GM12878 (cell line): ENCODE measurements at regions not wholly inside any gene's neighbourhood (a gene's known extent, or its start where the extent isn't known, plus 50 kb on each side); places are given as distances from the start of the nearest gene placed in this dataset.

Source experiments
- ATAC-seq: fragments of 200-7000 bp; cut with Tn5 transposase; 3 replicates; pipeline ENCODE4 v1.9.1; 2020; ENCODE audit warnings: mild to moderate bottlenecking, moderate library complexity
- BruUV-seq: library from RNA; stranded (reverse); fragments of 400-500 nt; replicated peaks from 2 replicates; lab custom pipeline; 2021; lab: Mats Ljungman, UMichigan
- CTCF ChIA-PET: fragments of 300-600 bp; sonication (Branson Sonifier 250); formaldehyde crosslinking; extraction: SDS; loops from one replicate; lab custom pipeline; 2021; ENCODE audit warnings: inconsistent platforms; lab: Yijun Ruan, JAX
- POLR2A ChIA-PET: fragments of 350-600 bp; formaldehyde crosslinking; extraction: SDS; loops from one replicate; lab custom pipeline; 2021; ENCODE audit warnings: inconsistent platforms; lab: Charles Lee
- RAD21 ChIA-PET: fragments of 300-600 bp; sonication (Branson Sonifier 250); formaldehyde crosslinking; loops from one replicate; lab custom pipeline; 2023; ENCODE audit warnings: antibody characterized with exemption; ENCODE audit not compliant: unreplicated experiment; lab: Charles Lee
- SMC1A ChIA-PET: fragments of 300-600 bp; sonication (Branson Sonifier 250); formaldehyde crosslinking; loops from one replicate; lab custom pipeline; 2023; ENCODE audit not compliant: unreplicated experiment, uncharacterized antibody; lab: Charles Lee
- DNase-seq: peaks from one replicate; pipeline ENCODE4 v3.0.0-alpha.2; 2011; ENCODE audit warnings: low read depth, low spot score
- FAIRE-seq: peaks from 3 replicates; lab custom pipeline; 2011; peaks lifted over from hg19 to GRCh38; lab: Jason Lieb, UNC
- H2AFZ ChIP-seq: 2 replicates; pipeline ENCODE4 v1.6.0; 2011; ENCODE audit warnings: low read depth, low read length, control low read depth; ENCODE audit not compliant: control insufficient read depth
- H3K27ac ChIP-seq: 2 replicates; pipeline ENCODE4 v1.5.1; 2011; ENCODE audit warnings: control low read depth; ENCODE audit not compliant: control insufficient read depth, insufficient read depth
- H3K27me3 ChIP-seq, 2 experiments: replicated peaks in 1 of 2; 2 replicates each; pipeline versions ENCODE4 v1.6.0 to v1.6.1; 2011; ENCODE audit warnings: low read length in 1 of 2; ENCODE audit not compliant: control insufficient read depth in 2 of 2, insufficient read depth in 2 of 2
- H3K36me3 ChIP-seq, 2 experiments: 2 replicates each; pipeline ENCODE4 v1.5.1; 2011; ENCODE audit warnings: low read length in 1 of 2; ENCODE audit not compliant: control insufficient read depth in 2 of 2, insufficient read depth in 2 of 2
- H3K4me1 ChIP-seq: 2 replicates; pipeline ENCODE4 v1.6.1; 2011; ENCODE audit warnings: mild to moderate bottlenecking, low read length, moderate library complexity, mixed read lengths; ENCODE audit not compliant: control insufficient read depth, insufficient read depth
- H3K4me2 ChIP-seq: 2 replicates; pipeline ENCODE4 v1.6.0; 2011; ENCODE audit warnings: control low read depth; ENCODE audit not compliant: control insufficient read depth, insufficient read depth
- H3K4me3 ChIP-seq: fragments of 200-600 bp; sonication (generic); 2 replicates; pipeline ENCODE4 v1.5.1; 2016
- H3K79me2 ChIP-seq: 2 replicates; pipeline ENCODE4 v1.6.0; 2011; ENCODE audit warnings: low read length; ENCODE audit not compliant: control insufficient read depth, insufficient read depth
- H3K9ac ChIP-seq: 2 replicates; pipeline ENCODE4 v1.8.0; 2011; ENCODE audit warnings: low read length, control low read depth, mixed read lengths; ENCODE audit not compliant: control insufficient read depth, insufficient read depth
- H3K9me3 ChIP-seq: replicated peaks from 3 replicates; pipeline ENCODE4 v1.5.1; 2011; ENCODE audit warnings: mild to moderate bottlenecking, low read length; ENCODE audit not compliant: control insufficient read depth, insufficient read depth
- H4K20me1 ChIP-seq: 2 replicates; pipeline ENCODE4 v1.6.0; 2011; ENCODE audit not compliant: control insufficient read depth, insufficient read depth
- EED ChIP-seq: sonication (generic); IDR thresholded peaks from 2 replicates; pipeline ENCODE4 v1.6.1; 2016; ENCODE audit warnings: antibody characterized with exemption, low read depth
- ETV6 ChIP-seq, 2 experiments: fragments of 450-650 bp in 1 of 2; IDR thresholded peaks in 1 of 2; conservative IDR thresholded peaks in 1 of 2; 2 replicates each; pipeline ENCODE4 v1.6.1; 2014; ENCODE audit warnings: antibody characterized with exemption in 1 of 2, borderline replicate concordance in 1 of 2, low read depth in 1 of 2, mild to moderate bottlenecking in 1 of 2, moderate library complexity in 1 of 2
- MXI1 ChIP-seq: fragments of 150-350 bp; IDR thresholded peaks from 2 replicates; pipeline ENCODE4 v1.6.1; 2011; ENCODE audit warnings: low read depth, mild to moderate bottlenecking, inconsistent platforms, low read length, improper control_type of control experiment
- NRF1 ChIP-seq: conservative IDR thresholded peaks from 2 replicates; pipeline ENCODE4 v1.6.1; 2011; ENCODE audit warnings: mild to moderate bottlenecking, low read depth, low read length, improper control_type of control experiment
- YY1 ChIP-seq: IDR thresholded peaks from 2 replicates; pipeline ENCODE4 v1.6.1; 2011; ENCODE audit warnings: low read depth, mild to moderate bottlenecking, low read length
- WGBS: methylation state at CpG from one replicate; pipeline ENCODE4 v1.1.6; 2016; ENCODE audit warnings: low lambda C conversion rate; ENCODE audit not compliant: insufficient replicate concordance, insufficient coverage; ENCODE audit errors: missing lambda C conversion rate; 5-methylcytosine and 5-hydroxymethylcytosine counted together
- in situ Hi-C: fragments of 300-500 bp; cut with MboI; formaldehyde crosslinking; loops from 9 replicates; pipeline ENCODE4 v1.14.3; 2018; ENCODE audit warnings: mixed read lengths
- intact Hi-C: fragments of 100-400 bp; cut with micrococcal nuclease; formaldehyde crosslinking; loops from one replicate; pipeline ENCODE4 v1.14.2; 2022; ENCODE audit not compliant: unreplicated experiment
- TF ChIP-seq, protein P1 (sequence below): IDR thresholded peaks from 2 replicates; pipeline ENCODE4 v1.6.1; 2011; ENCODE audit warnings: low read depth, mild to moderate bottlenecking, low read length, moderate library complexity, borderline replicate concordance; ENCODE audit errors: extremely low read depth
- TF ChIP-seq, protein P2 (sequence below): fragments of 450-650 bp; formaldehyde crosslinking; IDR thresholded peaks from 2 replicates; pipeline ENCODE4 v1.5.0; 2022; ENCODE audit warnings: mild to moderate bottlenecking, missing genetic modification characterization
- TF ChIP-seq, protein P3 (sequence below): fragments of 450-650 bp; IDR thresholded peaks from 2 replicates; pipeline ENCODE4 v1.6.1; 2016; ENCODE audit warnings: mild to moderate bottlenecking

DNA sequence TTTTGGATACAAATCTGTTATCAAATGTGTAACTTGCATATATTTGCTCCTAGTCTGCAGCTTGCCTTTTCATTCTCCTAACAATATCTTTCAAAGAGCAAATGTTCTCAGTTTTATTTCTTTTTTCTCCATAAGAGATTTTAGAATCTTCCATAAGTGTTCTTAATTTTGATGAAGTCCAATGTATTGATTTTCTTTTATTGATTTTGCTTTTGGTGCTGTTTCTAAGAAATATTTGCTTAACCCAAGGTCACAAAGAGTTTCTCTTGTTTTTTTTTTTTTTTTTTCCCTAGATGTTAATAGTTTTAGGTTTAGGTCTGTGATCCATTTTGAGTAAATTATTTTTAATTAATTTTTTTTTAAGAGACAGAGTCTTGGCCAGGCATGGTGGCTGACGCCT is 75.8 kb upstream of the SPRED2 start:
- FAIRE-seq (no peak), DNase-seq (no peak)
- RAD21 ChIA-PET: no interaction called here
- no peaks in the 10 kb centered on the region for H3K79me2 ChIP-seq
- no peak overlapping the region for H2AFZ ChIP-seq
- no peak overlapping the region for H3K27ac ChIP-seq
- TF ChIP-seq, protein P1, sequence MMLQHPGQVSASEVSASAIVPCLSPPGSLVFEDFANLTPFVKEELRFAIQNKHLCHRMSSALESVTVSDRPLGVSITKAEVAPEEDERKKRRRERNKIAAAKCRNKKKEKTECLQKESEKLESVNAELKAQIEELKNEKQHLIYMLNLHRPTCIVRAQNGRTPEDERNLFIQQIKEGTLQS: no peak
- TF ChIP-seq NRF1 (no peak), MXI1 (no peak), ETV6 (conservative IDR thresholded peaks at IDR 0.05 in 1 of 2, IDR thresholded peaks at IDR 0.05 in 1 of 2; ENCODE audit: borderline replicate concordance in 1 of 2, low read depth in 1 of 2) (no peak), EED (no peak), YY1 (no peak)
- TF ChIP-seq, protein P2, sequence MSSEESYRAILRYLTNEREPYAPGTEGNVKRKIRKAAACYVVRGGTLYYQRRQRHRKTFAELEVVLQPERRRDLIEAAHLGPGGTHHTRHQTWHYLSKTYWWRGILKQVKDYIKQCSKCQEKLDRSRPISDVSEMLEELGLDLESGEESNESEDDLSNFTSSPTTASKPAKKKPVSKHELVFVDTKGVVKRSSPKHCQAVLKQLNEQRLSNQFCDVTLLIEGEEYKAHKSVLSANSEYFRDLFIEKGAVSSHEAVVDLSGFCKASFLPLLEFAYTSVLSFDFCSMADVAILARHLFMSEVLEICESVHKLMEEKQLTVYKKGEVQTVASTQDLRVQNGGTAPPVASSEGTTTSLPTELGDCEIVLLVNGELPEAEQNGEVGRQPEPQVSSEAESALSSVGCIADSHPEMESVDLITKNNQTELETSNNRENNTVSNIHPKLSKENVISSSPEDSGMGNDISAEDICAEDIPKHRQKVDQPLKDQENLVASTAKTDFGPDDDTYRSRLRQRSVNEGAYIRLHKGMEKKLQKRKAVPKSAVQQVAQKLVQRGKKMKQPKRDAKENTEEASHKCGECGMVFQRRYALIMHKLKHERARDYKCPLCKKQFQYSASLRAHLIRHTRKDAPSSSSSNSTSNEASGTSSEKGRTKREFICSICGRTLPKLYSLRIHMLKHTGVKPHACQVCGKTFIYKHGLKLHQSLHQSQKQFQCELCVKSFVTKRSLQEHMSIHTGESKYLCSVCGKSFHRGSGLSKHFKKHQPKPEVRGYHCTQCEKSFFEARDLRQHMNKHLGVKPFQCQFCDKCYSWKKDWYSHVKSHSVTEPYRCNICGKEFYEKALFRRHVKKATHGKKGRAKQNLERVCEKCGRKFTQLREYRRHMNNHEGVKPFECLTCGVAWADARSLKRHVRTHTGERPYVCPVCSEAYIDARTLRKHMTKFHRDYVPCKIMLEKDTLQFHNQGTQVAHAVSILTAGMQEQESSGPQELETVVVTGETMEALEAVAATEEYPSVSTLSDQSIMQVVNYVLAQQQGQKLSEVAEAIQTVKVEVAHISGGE (CRISPR knock-in tag): no peak
- TF ChIP-seq, protein P3, sequence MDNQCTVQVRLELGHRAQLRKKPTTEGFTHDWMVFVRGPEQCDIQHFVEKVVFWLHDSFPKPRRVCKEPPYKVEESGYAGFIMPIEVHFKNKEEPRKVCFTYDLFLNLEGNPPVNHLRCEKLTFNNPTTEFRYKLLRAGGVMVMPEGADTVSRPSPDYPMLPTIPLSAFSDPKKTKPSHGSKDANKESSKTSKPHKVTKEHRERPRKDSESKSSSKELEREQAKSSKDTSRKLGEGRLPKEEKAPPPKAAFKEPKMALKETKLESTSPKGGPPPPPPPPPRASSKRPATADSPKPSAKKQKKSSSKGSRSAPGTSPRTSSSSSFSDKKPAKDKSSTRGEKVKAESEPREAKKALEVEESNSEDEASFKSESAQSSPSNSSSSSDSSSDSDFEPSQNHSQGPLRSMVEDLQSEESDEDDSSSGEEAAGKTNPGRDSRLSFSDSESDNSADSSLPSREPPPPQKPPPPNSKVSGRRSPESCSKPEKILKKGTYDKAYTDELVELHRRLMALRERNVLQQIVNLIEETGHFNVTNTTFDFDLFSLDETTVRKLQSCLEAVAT: no peak
- TF ChIP-seq, all 136 proteins: peak for 0
- in situ Hi-C loops (no loop called here), intact Hi-C loops (no loop called here)
- Histone ChIP-seq H3K36me3 (no peaks in the 10 kb centered on the region), H3K9me3 (no peaks in the 10 kb centered on the region; the same call in 1 of the 3 replicates), H4K20me1 (no peaks in the 10 kb centered on the region), H3K4me2 (no peak overlapping the region), H3K9ac (no peak overlapping the region), H3K27me3 (peaks cover 0 to 2% of the 10 kb centered on the region in 2 experiments; a peak in 2 of 4 replicates), H3K4me3 (no peak overlapping the region), H3K4me1 (no peaks in the 10 kb centered on the region)
- no peak for ATAC-seq
- ChIA-PET POLR2A (no interaction called here), SMC1A (no interaction called here), CTCF (no interaction called here)
- WGBS: 53% methylated on average over 1 of the region's 1 CpG
- BruUV-seq: no TSS peak
